ENCODE measurements at regions not wholly inside any gene's neighbourhood (a gene's known extent, or its start where the extent isn't known, plus 50 kb on each side); places are given as distances from the start of the nearest gene placed in this dataset.
"Not testable (repeated sequence)": the region's sequence is repeated elsewhere in the genome, so short reads cannot be mapped to it uniquely, and the experiment has no call there.

DNA sequence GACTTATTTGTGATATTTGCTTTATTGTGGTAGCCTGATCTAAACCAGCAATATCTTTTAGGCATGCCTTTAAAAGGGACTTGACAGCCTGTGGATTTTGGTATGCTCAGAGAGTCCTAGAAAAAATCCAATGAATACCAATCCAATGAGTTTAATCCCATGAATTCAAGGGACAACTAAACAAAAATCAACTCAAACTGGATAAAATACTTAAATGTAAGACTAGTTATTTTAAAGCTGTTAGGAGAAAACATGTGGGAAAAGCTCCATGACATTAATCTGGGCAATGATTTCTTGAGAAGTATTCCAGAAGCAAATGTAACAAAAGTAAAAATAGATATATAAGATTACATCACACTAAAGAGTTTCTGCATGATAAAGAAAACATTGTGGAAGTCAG, 711.5 kb upstream of the PITX2 start:
- Histone ChIP-seq H3K4me2 (replicated peaks; ENCODE audit: extremely low read depth, low read length, poor library complexity, severe bottlenecking) (no peak overlapping the region), H3K27me3 (ENCODE audit: control insufficient read depth in 2 of 2, insufficient read depth in 2 of 2, low read length in 2 of 2) (no peaks in the 10 kb centered on the region), H2AFZ (ENCODE audit: insufficient read depth, low read depth, low read length, poor library complexity, severe bottlenecking) (no peak overlapping the region), H3K9ac (ENCODE audit: insufficient read depth, low read length, poor library complexity, severe bottlenecking) (no peak overlapping the region), H3K9me3 (replicated peaks in 1 of 2; ENCODE audit: control insufficient read depth in 1 of 2, insufficient read depth in 1 of 2, low read length in 2 of 2) (no peaks in the 10 kb centered on the region), H3K4me1 (ENCODE audit: control insufficient read depth in 1 of 2, insufficient read depth in 2 of 2, low read length in 2 of 2) (no peaks in the 10 kb centered on the region), H3K4me3 (replicated peaks in 1 of 3; ENCODE audit: low read depth in 2 of 3, low read length in 3 of 3) (no peak overlapping the region), H3K27ac (ENCODE audit: low read depth in 1 of 2, low read length in 2 of 2) (no peak overlapping the region), H4K20me1 (ENCODE audit: insufficient read depth, low read length) (no peaks in the 10 kb centered on the region), H3K36me3 (replicated peaks in 1 of 2; ENCODE audit: control insufficient read depth in 1 of 2, insufficient read depth in 2 of 2, low read length in 2 of 2) (no peaks in the 10 kb centered on the region), H3K79me2 (ENCODE audit: insufficient read depth, low read length) (no peaks in the 10 kb centered on the region)
- TF ChIP-seq CTCF (IDR thresholded peaks at IDR 0.05): no peak
- no peak overlapping the region for H3K27ac Mint-ChIP-seq
- peaks cover 0 to 4% (median 0%) of the 10 kb centered on the region in 3 donors for H3K27me3 Mint-ChIP-seq (ENCODE audit: low read depth in 3 of 3)
- H3K4me3 Mint-ChIP-seq: no peak overlapping the region
- H3K36me3 Mint-ChIP-seq: no peaks in the 10 kb centered on the region
- H3K9me3 Mint-ChIP-seq: peaks cover 0 to 8% (median 5%) of the 10 kb centered on the region in 7 donors
- intact Hi-C loops (cut with micrococcal nuclease): no loop called here
- DNase-seq: no peak
- H3K4me1 Mint-ChIP-seq: no peaks in the 10 kb centered on the region

DNA sequence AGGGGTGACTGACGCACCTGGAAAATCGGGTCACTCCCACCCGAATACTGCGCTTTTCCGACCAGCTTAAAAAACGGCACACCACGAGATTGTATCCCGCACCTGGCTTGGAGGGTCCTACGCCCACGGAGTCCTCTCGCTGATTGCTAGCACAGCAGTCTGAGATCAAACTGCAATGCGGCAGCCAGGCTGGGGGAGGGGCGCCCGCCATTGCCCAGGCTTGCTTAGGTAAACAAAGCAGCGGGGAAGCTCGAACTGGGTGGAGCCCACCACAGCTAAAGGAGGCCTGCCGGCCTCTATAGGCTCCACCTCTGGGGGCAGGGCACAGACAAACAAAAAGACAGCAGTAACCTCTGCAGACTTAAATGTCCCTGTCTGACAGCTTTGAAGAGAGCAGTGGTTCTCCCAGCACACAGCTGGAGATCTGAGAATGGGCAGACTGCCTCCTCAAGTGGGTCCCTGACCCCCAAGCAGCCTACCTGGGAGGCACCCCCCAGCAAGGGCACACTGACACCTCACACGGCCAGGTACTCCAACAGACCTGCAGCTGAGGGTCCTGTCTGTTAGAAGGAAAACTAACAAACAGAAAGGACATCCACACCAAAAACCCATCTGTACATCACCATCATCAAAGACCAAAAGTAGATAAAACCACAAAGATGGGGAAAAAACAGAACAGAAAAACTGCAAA, 714.5 kb upstream of the PITX2 start:
- H3K4me3 Mint-ChIP-seq; H3K4me1 Mint-ChIP-seq; H3K27ac ChIP-seq (ENCODE audit: low read depth in 1 of 2, low read length in 2 of 2); H3K9ac ChIP-seq (ENCODE audit: insufficient read depth, low read length, poor library complexity, severe bottlenecking); H3K4me3 ChIP-seq (replicated peaks in 1 of 3; ENCODE audit: low read depth in 2 of 3, low read length in 3 of 3); DNase-seq; H4K20me1 ChIP-seq (ENCODE audit: insufficient read depth, low read length); H3K79me2 ChIP-seq (ENCODE audit: insufficient read depth, low read length); H3K4me1 ChIP-seq (ENCODE audit: control insufficient read depth in 1 of 2, insufficient read depth in 2 of 2, low read length in 2 of 2); H3K9me3 ChIP-seq (replicated peaks in 1 of 2; ENCODE audit: control insufficient read depth in 1 of 2, insufficient read depth in 1 of 2, low read length in 2 of 2); H3K4me2 ChIP-seq (replicated peaks; ENCODE audit: extremely low read depth, low read length, poor library complexity, severe bottlenecking); H3K27me3 ChIP-seq (ENCODE audit: control insufficient read depth in 2 of 2, insufficient read depth in 2 of 2, low read length in 2 of 2); H3K27ac Mint-ChIP-seq; H3K9me3 Mint-ChIP-seq; H3K36me3 ChIP-seq (replicated peaks in 1 of 2; ENCODE audit: control insufficient read depth in 1 of 2, insufficient read depth in 2 of 2, low read length in 2 of 2); H2AFZ ChIP-seq (ENCODE audit: insufficient read depth, low read depth, low read length, poor library complexity, severe bottlenecking); H3K27me3 Mint-ChIP-seq (ENCODE audit: low read depth in 3 of 3); H3K36me3 Mint-ChIP-seq: not testable (repeated sequence)
- intact Hi-C loops (cut with micrococcal nuclease): loop anchor here in 1 of 2 donors (5.0 kb wide), 1 partner anchor 555 kb away; no protein-coding TSS in a partner anchor
- 74% methylated on average over 16 of the region's 18 CpGs for WGBS (ENCODE audit: insufficient coverage)

Data from CD14-positive monocyte (primary cell).